ENCODE measurements at regions not wholly inside any gene's neighbourhood (a gene's known extent, or its start where the extent isn't known, plus 50 kb on each side); places are given as distances from the start of the nearest gene placed in this dataset.

- DNase-seq (no peak), ATAC-seq (ENCODE audit: low read depth) (no peak)
- H3K36me3 ChIP-seq (replicated peaks in 1 of 2; ENCODE audit: control extremely low read depth in 1 of 2, control insufficient read depth in 1 of 2, extremely low read depth in 1 of 2, insufficient read depth in 2 of 2, low read length in 1 of 2) = no peaks in the 10 kb centered on the region
- peaks cover 0 to 5% (median 0%) of the 10 kb centered on the region in 3 donors for H3K9me3 ChIP-seq (ENCODE audit: control extremely low read depth in 1 of 3, control insufficient read depth in 2 of 3, insufficient read depth in 1 of 3, low read length in 2 of 3)
- intact Hi-C loops (cut with micrococcal nuclease) = no loop called here
- TF ChIP-seq CTCF (IDR thresholded peaks at IDR 0.05) (no peak), EZH2 (IDR thresholded peaks at IDR 0.05; ENCODE audit: borderline replicate concordance, insufficient read depth, low read depth, low read length, poor library complexity, severe bottlenecking) (no peak)
- H4K20me1 ChIP-seq (ENCODE audit: control insufficient read depth, insufficient read depth, low read length, poor library complexity, severe bottlenecking) = no peaks in the 10 kb centered on the region
- no peak overlapping the region for H3K27ac ChIP-seq (ENCODE audit: low read length in 2 of 2)
- H3K4me2 ChIP-seq (replicated peaks; ENCODE audit: low read depth, low read length, poor library complexity, severe bottlenecking) = no peak overlapping the region
- WGBS (ENCODE audit: insufficient coverage) = 95% methylated on average over 8 of the region's 19 CpGs
- H3K4me3 ChIP-seq (ENCODE audit: control extremely low read depth in 1 of 5, extremely low read depth in 1 of 5, insufficient read depth in 1 of 5, low read depth in 2 of 5, low read length in 4 of 5) = no peak overlapping the region
- H2AFZ ChIP-seq (ENCODE audit: insufficient read depth, low read depth, low read length, poor library complexity, severe bottlenecking) = no peak overlapping the region
- H3K9me3 Mint-ChIP-seq (ENCODE audit: insufficient read depth) = no peaks in the 10 kb centered on the region
- no peaks in the 10 kb centered on the region for H3K27me3 Mint-ChIP-seq
- H3K4me3 Mint-ChIP-seq = no peak overlapping the region
- H3K4me1 ChIP-seq (ENCODE audit: control insufficient read depth in 2 of 2, insufficient read depth in 2 of 2, low read length in 2 of 2) = no peaks in the 10 kb centered on the region
- no peaks in the 10 kb centered on the region for H3K27me3 ChIP-seq (replicated peaks in 1 of 4; ENCODE audit: control extremely low read depth in 1 of 4, control insufficient read depth in 3 of 4, insufficient read depth in 4 of 4, low read length in 3 of 4)
- no peak overlapping the region for H3K9ac ChIP-seq (ENCODE audit: low read length)
- no peaks in the 10 kb centered on the region for H3K4me1 Mint-ChIP-seq
- no peak overlapping the region for H3K27ac Mint-ChIP-seq
- ChIA-PET CTCF (no interaction called here), POLR2A (no interaction called here)
- no peaks in the 10 kb centered on the region for H3K79me2 ChIP-seq (ENCODE audit: control insufficient read depth, insufficient read depth, low read length)
Observed at GRCh38 chrX:122389005-122389404, 795.1 kb upstream of the GRIA3 start.

- Histone ChIP-seq H3K4me1 (ENCODE audit: control insufficient read depth in 2 of 2, insufficient read depth in 2 of 2, low read length in 2 of 2) (no peaks in the 10 kb centered on the region), H3K4me2 (replicated peaks; ENCODE audit: low read depth, low read length, poor library complexity, severe bottlenecking) (no peak overlapping the region), H2AFZ (ENCODE audit: insufficient read depth, low read depth, low read length, poor library complexity, severe bottlenecking) (no peak overlapping the region), H3K79me2 (ENCODE audit: control insufficient read depth, insufficient read depth, low read length) (no peaks in the 10 kb centered on the region), H3K9ac (ENCODE audit: low read length) (no peak overlapping the region), H3K27ac (ENCODE audit: low read length in 2 of 2) (no peak overlapping the region), H3K36me3 (replicated peaks in 1 of 2; ENCODE audit: control extremely low read depth in 1 of 2, control insufficient read depth in 1 of 2, extremely low read depth in 1 of 2, insufficient read depth in 2 of 2, low read length in 1 of 2) (no peaks in the 10 kb centered on the region), H3K4me3 (ENCODE audit: control extremely low read depth in 1 of 5, extremely low read depth in 1 of 5, insufficient read depth in 1 of 5, low read depth in 2 of 5, low read length in 4 of 5) (no peak overlapping the region), H4K20me1 (ENCODE audit: control insufficient read depth, insufficient read depth, low read length, poor library complexity, severe bottlenecking) (no peaks in the 10 kb centered on the region), H3K27me3 (replicated peaks in 1 of 4; ENCODE audit: control extremely low read depth in 1 of 4, control insufficient read depth in 3 of 4, insufficient read depth in 4 of 4, low read length in 3 of 4) (no peaks in the 10 kb centered on the region), H3K9me3 (ENCODE audit: control extremely low read depth in 1 of 3, control insufficient read depth in 2 of 3, insufficient read depth in 1 of 3, low read length in 2 of 3) (no peaks in the 10 kb centered on the region)
- no peaks in the 10 kb centered on the region for H3K9me3 Mint-ChIP-seq (ENCODE audit: insufficient read depth)
- ChIA-PET CTCF (no interaction called here), POLR2A (no interaction called here)
- intact Hi-C loops (cut with micrococcal nuclease) = no loop called here
- no peaks in the 10 kb centered on the region for H3K27me3 Mint-ChIP-seq
- H3K4me3 Mint-ChIP-seq = no peak overlapping the region
- no peak for TF ChIP-seq CTCF (IDR thresholded peaks at IDR 0.05)
- no peak for TF ChIP-seq EZH2 (IDR thresholded peaks at IDR 0.05; ENCODE audit: borderline replicate concordance, insufficient read depth, low read depth, low read length, poor library complexity, severe bottlenecking)
- no peak for DNase-seq
- ATAC-seq (ENCODE audit: low read depth) = no peak
- no peaks in the 10 kb centered on the region for H3K4me1 Mint-ChIP-seq
- no peak overlapping the region for H3K27ac Mint-ChIP-seq
- no CpG with 5 or more reads among the region's 7 CpGs for WGBS (ENCODE audit: insufficient coverage)
Observed at GRCh38 chrX:122418758-122419157, 765.3 kb upstream of the GRIA3 start.

Data from B cell (primary cell).